ENCODE measurements at regions not wholly inside any gene's neighbourhood (a gene's known extent, or its start where the extent isn't known, plus 50 kb on each side); places are given as distances from the start of the nearest gene placed in this dataset.

DNA sequence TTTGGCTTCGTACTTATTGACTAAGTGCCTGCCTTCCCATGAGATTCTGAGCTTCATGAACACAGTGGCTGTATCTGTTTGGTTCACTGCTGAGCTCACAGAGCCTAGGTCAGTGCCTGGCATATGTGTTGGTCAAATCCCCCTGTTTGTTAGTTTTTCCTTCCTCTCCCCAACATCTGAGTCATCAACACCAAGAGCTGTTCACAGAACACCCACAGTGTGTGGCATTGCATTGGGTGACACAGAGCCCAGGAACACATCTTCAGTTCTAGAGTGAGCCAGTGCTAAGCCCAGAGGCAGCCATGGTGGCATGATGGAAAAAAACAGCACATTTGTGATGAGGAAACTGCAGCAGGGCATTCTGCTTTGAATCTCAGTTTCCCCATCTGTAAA lies 294.6 kb downstream of the SEC61B start (continued):
- TF ChIP-seq SRF (IDR thresholded peaks at IDR 0.05; ENCODE audit: low read depth, low read length): no peak
- no peak for TF ChIP-seq POU5F1 (IDR thresholded peaks at IDR 0.05; ENCODE audit: low read depth, low read length)
- no peak for TF ChIP-seq CHD1 (IDR thresholded peaks at IDR 0.05; ENCODE audit: low read depth, low read length)
- no peak for TF ChIP-seq CHD7 (IDR thresholded peaks at IDR 0.05; ENCODE audit: insufficient replicate concordance, low read length)
- TF ChIP-seq BRCA1 (IDR thresholded peaks at IDR 0.05; ENCODE audit: low read depth, low read length): no peak
- no peak for TF ChIP-seq EZH2 (IDR thresholded peaks at IDR 0.05; ENCODE audit: low read depth, low read length, severe bottlenecking)
- TF ChIP-seq BCL11A (IDR thresholded peaks at IDR 0.05; ENCODE audit: low read depth in 2 of 2, low read length in 2 of 2): no peak
- no peak for TF ChIP-seq BACH1 (IDR thresholded peaks at IDR 0.05; ENCODE audit: low read length)
- TF ChIP-seq POLR2AphosphoS5 (IDR thresholded peaks at IDR 0.05; ENCODE audit: low read depth, low read length): no peak
